ENCODE measurements at regions not wholly inside any gene's neighbourhood (a gene's known extent, or its start where the extent isn't known, plus 50 kb on each side); places are given as distances from the start of the nearest gene placed in this dataset.

- no peak for DNase-seq (ENCODE audit: low spot score)
These were observed 323.0 kb downstream of the SH2D4B start for GRCh38 chr10:80860719-80861118.

DNA sequence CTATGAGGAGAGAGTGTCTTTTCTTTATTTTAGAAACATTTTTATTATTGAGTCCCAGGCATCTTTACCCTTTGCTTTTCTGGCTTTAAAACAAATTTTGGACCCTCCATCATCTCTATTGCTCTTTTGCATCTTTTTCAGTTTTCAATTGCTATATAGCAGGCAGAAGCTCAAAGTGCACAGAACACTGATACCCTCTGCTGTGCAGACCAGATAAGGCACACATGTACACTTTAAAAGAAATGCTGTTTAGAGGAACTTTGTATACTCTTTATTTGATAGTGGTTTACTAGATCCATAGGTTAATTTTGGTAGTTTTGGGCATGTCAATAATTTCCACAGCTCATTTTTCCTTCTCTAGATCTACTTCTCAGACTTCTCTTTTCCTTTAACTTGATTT, 324.2 kb downstream of the SH2D4B start:
- DNase-seq (ENCODE audit: low spot score): no peak

DNA sequence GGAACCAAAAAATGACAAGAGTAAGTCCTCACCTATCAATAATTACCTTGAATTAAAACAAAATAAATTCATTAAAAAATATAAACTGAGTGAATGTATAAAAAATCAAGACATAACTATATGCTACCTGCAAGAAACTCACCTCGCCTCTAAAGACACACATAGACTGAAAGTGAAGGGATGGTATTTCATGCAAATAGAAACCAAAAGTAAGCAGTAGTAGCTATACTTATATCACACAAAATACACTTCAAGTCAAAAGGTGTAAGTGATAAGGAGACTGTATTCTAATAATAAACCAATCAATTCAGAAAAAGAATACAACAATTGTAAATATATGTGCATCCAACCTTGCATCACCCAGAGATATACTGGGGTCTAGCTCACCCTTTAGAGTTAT, 332.6 kb downstream of the SH2D4B start:
- no peak for DNase-seq (ENCODE audit: low spot score)

DNA sequence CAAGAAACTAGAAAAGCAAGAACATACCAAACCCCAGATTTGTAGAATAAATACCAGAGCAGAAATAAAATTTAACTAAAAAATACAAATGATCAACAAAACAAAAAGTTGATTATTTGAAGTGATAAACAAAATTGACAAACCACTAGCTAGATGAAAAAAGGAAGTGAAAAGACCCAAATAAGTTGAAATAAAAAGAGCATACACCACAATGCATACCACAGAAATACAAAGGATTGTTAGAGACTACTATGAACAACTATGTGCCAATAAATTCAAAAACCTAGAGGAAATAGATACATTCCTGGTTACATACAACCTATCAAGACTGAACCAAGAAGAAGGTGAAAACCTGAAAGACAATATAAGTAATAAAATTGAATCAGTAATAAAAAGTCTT, 333.4 kb downstream of the SH2D4B start:
- DNase-seq (ENCODE audit: low spot score): no peak

GRCh38 chr10:80878330-80878729, 340.6 kb downstream of the SH2D4B start:
- no peak for DNase-seq (ENCODE audit: low spot score)

DNA sequence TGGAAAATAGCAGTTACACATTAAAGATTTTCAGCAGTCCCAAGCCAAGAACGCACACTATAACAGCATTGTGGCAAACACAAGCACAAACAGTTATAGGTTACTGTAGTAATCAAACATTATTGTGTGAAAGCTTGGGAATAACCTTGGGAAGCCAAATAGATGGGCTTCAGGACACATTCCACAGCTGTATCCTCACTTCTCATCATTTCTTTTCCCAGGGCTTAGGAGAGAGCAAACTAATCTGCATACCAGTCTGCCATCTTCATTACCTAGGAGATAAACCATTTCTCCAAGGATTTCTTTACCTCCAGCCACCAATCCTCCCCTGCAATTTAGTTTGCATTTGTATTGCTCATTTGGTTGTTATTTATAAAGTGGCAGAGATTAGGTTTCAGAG, 352.4 kb downstream of the SH2D4B start:
- DNase-seq (ENCODE audit: low spot score): no peak

DNA sequence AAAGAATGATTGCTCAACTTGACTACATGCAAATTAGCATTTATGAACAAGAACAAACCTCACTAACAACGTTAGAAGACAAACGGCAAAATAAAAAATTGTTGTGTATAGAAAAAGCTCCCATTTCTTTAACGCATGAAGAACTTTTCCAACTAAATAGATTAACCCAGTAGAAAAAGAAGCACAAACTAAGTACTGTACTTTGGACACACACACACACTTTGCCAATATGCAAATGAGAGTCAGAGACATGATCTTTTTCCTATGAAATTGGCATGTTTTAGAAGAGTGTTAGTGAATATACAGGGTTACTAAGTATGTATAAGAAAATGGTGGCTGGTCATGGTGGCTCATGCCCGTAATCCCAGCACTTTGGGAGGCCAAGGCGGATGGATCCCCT, 355.6 kb downstream of the SH2D4B start:
- DNase-seq (ENCODE audit: low spot score): no peak

DNA sequence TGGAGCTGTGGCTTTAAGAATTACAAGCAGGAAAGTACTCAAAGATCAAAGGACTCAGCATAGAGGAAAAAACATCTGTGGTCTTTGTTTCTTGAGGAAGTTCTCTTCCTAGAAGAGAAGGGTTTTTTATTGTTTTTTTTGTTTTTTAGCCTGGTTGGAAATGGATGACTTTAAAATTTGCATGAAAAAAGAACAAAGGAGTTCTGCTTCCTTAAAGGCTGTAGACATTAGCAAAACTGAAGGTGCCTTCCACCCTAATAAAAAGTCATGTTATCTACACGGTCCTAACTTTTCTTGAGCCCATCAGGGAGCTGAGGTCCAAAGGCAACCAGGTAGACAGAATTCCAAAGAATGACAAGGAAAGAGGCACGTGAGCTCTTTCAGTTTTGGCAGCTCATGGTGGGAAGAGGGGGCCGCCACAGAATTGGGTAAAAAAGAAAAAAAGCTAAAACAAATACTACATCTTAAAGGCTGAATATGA, 356.6 kb downstream of the SH2D4B start:
- DNase-seq (ENCODE audit: low spot score): no peak

- DNase-seq (ENCODE audit: low spot score): no peak
These were observed 357.2 kb downstream of the SH2D4B start for GRCh38 chr10:80894797-80895467.

- no peak for DNase-seq (ENCODE audit: low spot score)
These were observed 358.4 kb downstream of the SH2D4B start for GRCh38 chr10:80896076-80896475.

GRCh38 chr10:80896959-80897358, 359.3 kb downstream of the SH2D4B start:
- DNase-seq (ENCODE audit: low spot score): no peak

- no peak for DNase-seq (ENCODE audit: low spot score)
These were observed 363.0 kb downstream of the SH2D4B start for GRCh38 chr10:80900661-80901060.

DNA sequence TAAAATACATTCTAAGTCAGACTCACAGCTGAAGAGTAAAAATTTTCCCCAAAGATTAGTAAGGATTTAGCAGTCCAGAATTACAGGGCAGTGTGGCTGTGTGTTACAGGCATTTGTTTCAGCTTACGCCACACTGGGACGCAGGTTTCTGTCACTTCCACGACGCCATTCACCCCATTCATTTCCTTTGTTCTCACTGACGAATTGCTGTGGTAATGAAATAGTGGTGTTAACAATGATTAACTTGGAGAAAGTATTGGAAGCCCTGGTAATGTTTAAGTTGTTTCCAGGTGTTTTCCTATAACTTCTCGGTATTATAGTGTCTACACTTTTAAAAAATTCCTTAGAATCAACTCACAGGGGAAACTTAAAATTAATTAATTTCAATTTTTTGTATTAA, 370.9 kb downstream of the SH2D4B start:
- DNase-seq (ENCODE audit: low spot score): no peak

- DNase-seq (ENCODE audit: low spot score): no peak
These were observed 371.6 kb downstream of the SH2D4B start for GRCh38 chr10:80909254-80909653.

DNA sequence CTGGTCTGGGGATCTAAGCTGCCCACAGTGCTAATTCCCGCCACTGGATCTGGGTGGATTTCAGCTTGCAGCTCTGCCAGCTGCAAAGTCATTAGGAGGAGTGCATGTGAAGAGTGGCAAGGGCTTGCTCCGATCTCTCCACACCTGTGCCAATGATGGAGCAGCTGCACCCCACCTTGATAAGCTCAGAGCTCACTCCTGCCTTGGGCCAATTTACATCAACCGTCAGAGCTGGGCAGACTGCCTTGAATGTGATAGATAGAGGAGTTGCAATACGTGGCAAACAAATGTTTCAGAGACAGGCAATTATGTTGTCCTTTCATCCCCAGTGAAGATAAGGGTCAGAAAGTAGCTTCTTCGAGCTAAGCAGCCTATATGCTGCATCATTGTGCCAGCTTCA, 379.9 kb downstream of the SH2D4B start:
- no peak for DNase-seq (ENCODE audit: low spot score)

GRCh38 chr10:80921032-80921431, 383.3 kb downstream of the SH2D4B start:
- DNase-seq (ENCODE audit: low spot score): no peak

DNA sequence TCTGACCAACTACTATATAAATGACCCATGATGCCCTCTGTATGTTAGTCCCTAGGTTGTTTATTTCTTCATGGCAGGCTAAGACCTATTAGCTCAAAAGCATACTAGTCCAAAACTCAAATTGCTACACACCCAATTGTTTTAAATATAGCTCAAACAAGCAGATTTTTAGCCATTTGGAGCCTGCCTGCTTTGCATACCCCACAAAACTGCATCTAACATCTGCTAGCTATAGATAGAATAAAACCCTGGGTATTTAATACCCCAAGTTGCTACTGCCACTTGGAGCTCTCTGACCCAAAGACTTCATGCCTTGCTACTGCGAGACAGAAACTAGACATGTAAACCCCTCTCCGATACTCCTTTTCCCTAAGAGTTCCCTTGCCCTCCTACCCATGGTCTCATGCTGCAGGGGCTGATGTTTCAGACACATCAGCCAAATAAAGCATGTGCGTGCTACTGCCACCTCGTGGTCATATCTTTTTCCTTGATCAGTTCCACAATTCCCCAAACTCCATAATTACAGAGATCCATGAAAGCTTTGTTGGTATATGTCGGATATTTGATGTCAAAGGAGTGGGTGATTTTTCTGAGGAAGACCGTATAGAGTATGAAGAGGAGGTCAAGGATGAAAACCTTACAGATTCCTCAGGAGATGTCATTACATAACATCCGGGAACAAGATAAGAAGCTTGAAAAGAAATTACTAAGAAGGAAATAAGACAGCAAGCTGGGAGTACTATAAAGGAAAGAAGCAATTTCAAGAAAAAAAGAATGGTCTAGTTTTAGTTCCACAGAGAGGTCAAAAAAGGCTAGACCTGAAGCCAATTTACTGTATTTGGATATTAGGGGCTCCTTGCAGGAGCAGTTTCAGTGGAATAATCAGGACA, 386.6 kb downstream of the SH2D4B start:
- peak; percentile 33 for DNase-seq (ENCODE audit: low spot score)

- DNase-seq (ENCODE audit: low spot score): no peak
These were observed 389.8 kb downstream of the SH2D4B start for GRCh38 chr10:80927419-80928078.

GRCh38 chr10:80938903-80939302, 401.2 kb downstream of the SH2D4B start:
- no peak for DNase-seq (ENCODE audit: low spot score)

- DNase-seq (ENCODE audit: low spot score): no peak
These were observed 407.7 kb downstream of the SH2D4B start for GRCh38 chr10:80945264-80945880.

GRCh38 chr10:80946073-80946472, 408.4 kb downstream of the SH2D4B start:
- DNase-seq (ENCODE audit: low spot score): no peak

GRCh38 chr10:80946957-80947726, 409.4 kb downstream of the SH2D4B start:
- no peak for DNase-seq (ENCODE audit: low spot score)
